Brain microvascular endothelial cell (primary cell): ENCODE measurements at regions not wholly inside any gene's neighbourhood (a gene's known extent, or its start where the extent isn't known, plus 50 kb on each side); places are given as distances from the start of the nearest gene placed in this dataset.

Source experiments
- DNase-seq: peaks from one replicate; pipeline ENCODE4 v3.0.0-alpha.2; 2020
- H3K27ac ChIP-seq: fragments of 250-450 bp; sonication (Bioruptor Pico); 2 replicates; pipeline ENCODE4 v1.5.1; 2020; ENCODE audit warnings: mild to moderate bottlenecking, moderate library complexity
- H3K27me3 ChIP-seq: fragments of 250-450 bp; sonication (Bioruptor Pico); replicated peaks from 2 replicates; pipeline ENCODE4 v1.5.1; 2020; ENCODE audit warnings: mild to moderate bottlenecking
- H3K36me3 ChIP-seq: fragments of 250-450 bp; sonication (Bioruptor Pico); replicated peaks from 2 replicates; pipeline ENCODE4 v1.5.1; 2020; ENCODE audit warnings: mild to moderate bottlenecking
- H3K4me3 ChIP-seq: 2 replicates; pipeline ENCODE4 v1.5.1; 2011; ENCODE audit warnings: low read depth, mild to moderate bottlenecking, control low read depth, low read length, moderate library complexity
- CTCF ChIP-seq: IDR thresholded peaks from 2 replicates; pipeline ENCODE4 v1.5.1; 2011; ENCODE audit warnings: low read depth, mild to moderate bottlenecking, moderate library complexity, low read length, control low read depth, inconsistent platforms; ENCODE audit errors: missing control alignments
- in situ Hi-C: cut with HindIII; loops from 2 replicates; pipeline ENCODE4 v1.10.0; 2017; ENCODE audit warnings: low sequenced_read_pairs, low pct_ligation_motif_present

- TF ChIP-seq CTCF = no peak
- Histone ChIP-seq H3K27me3 (no peaks in the 10 kb centered on the region), H3K36me3 (no peaks in the 10 kb centered on the region), H3K27ac (no peak overlapping the region), H3K4me3 (no peak overlapping the region)
- in situ Hi-C loops = no loop called here
- DNase-seq = no peak
These were observed 115.2 kb downstream of the DISP1 start for GRCh38 chr1:222930070-222930469.

DNA sequence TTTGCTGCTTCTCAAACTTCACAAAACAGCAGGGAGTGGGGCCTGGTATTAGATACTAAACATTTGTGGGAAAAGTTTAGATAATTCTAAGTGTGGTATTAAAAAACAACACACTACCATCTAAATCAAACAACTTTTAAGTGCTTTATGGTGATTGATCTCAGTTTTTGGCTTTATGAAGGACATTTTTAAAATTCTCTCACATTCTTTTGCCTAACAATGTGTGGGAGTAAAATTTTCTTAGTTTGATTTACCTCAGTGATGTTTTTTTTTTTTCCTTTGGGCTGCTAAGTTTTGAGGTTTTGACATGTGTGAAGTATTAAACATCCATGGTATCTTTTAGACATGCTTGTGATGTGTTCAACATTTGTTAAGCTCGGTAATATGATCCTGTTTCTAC is 116.2 kb downstream of the DISP1 start:
- DNase-seq = no peak
- H3K36me3 ChIP-seq = no peaks in the 10 kb centered on the region
- H3K4me3 ChIP-seq = no peak overlapping the region
- in situ Hi-C loops = no loop called here
- no peaks in the 10 kb centered on the region for H3K27me3 ChIP-seq
- TF ChIP-seq CTCF = no peak
- no peak overlapping the region for H3K27ac ChIP-seq

DNA sequence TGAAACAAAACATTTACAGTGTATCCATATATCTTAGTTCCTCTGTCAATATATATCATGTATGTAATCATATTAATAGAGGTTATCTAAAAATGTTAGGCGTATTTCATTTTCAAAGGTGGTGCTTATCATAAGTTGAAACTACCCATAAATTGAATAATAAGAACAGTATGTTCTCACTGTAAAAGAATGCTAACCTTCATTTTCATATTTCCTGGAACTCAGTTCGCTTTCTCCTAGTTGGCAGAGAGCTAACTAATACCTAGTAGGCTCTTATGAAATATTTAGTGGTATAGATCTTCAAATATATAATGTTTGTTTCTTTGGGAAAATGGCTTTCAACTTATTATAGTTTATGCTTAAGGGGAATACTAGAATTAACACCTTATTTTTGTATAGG is 118.4 kb downstream of the DISP1 start:
- in situ Hi-C loops = no loop called here
- Histone ChIP-seq H3K27me3 (no peaks in the 10 kb centered on the region), H3K4me3 (no peak overlapping the region), H3K27ac (no peak overlapping the region), H3K36me3 (no peaks in the 10 kb centered on the region)
- DNase-seq = no peak
- no peak for TF ChIP-seq CTCF

- in situ Hi-C loops = no loop called here
- H3K27ac ChIP-seq = no peak overlapping the region
- no peaks in the 10 kb centered on the region for H3K27me3 ChIP-seq
- H3K36me3 ChIP-seq = no peaks in the 10 kb centered on the region
- no peak for DNase-seq
- no peak overlapping the region for H3K4me3 ChIP-seq
- no peak for TF ChIP-seq CTCF
These were observed 120.5 kb downstream of the DISP1 start for GRCh38 chr1:222935239-222935900.

DNA sequence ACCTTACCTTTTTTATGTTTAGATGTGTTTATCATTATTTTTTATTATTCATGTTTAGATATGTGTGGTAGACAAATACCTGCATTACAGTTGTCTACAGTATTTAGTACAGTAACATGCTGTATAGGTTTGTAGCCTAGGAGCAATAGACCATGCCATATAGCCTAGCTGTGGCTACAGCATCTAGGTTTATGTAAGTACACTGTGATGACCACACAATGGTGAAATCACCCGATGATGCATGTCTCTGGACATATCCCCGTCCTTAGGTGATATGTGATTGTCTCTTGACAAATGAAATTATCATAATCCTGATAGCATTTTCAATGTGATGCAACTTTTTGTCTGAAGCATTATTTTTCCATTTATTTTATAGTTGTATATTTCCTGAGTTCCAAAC is 121.2 kb downstream of the DISP1 start:
- Histone ChIP-seq H3K27ac (no peak overlapping the region), H3K36me3 (no peaks in the 10 kb centered on the region), H3K4me3 (no peak overlapping the region), H3K27me3 (no peaks in the 10 kb centered on the region)
- in situ Hi-C loops = no loop called here
- no peak for TF ChIP-seq CTCF
- no peak for DNase-seq

DNA sequence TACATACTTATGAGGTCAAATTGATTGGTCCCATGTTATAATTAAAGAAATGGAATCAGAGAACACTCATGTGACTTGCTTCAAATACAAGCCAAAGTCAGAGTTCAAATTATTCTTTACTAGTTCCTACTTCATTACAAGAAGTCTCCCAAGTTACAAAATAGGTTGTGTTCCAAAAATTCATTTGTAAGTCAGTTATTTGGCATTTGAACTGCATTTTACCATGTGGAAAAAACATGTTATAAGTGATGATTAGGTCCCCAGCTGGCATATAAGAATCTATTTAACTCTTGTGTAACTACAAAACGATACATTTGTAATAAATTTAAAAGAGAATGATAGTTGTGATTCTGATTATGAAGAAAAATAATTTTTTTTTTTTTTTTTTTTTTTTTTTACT is 124.1 kb downstream of the DISP1 start:
- Histone ChIP-seq H3K27ac (no peak overlapping the region), H3K4me3 (no peak overlapping the region), H3K36me3 (no peaks in the 10 kb centered on the region), H3K27me3 (no peaks in the 10 kb centered on the region)
- no peak for TF ChIP-seq CTCF
- in situ Hi-C loops = no loop called here
- DNase-seq = no peak
